ENCODE measurements at regions not wholly inside any gene's neighbourhood (a gene's known extent, or its start where the extent isn't known, plus 50 kb on each side); places are given as distances from the start of the nearest gene placed in this dataset.
"Not testable (repeated sequence)": the region's sequence is repeated elsewhere in the genome, so short reads cannot be mapped to it uniquely, and the experiment has no call there.

DNA sequence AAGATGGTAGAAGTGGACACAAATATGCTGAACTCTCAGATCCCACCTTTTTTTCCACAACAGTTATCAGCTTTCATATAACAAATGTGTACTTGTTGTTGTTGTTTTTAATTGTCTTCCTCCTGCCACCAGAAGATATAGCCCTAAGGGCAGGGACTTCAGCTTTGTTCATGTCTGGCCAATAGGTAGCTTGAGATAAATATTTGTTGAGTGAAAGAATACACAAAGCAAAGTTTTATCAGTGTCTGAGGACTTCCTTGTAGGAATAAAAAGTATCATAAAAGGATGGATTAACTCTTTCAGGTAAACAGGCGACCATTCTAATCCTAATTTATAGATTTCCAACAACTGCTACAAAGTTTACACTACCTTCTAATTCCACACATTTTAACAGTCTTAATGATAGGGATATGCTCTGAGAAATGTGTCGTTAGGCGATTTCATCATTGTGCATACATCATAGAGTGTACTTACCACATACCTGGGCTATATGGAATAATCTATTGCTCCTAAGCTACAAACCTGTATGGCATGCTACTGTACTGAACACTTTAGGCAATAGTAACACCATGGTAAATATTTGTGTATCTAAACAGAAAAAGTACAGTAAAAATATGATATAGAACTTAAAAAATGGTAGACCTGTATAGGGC, 186.1 kb downstream of the ATOH1 start:
- no peak for DNase-seq

GRCh38 chr4:94015956-94016355, 187.4 kb downstream of the ATOH1 start:
- DNase-seq = no peak

DNA sequence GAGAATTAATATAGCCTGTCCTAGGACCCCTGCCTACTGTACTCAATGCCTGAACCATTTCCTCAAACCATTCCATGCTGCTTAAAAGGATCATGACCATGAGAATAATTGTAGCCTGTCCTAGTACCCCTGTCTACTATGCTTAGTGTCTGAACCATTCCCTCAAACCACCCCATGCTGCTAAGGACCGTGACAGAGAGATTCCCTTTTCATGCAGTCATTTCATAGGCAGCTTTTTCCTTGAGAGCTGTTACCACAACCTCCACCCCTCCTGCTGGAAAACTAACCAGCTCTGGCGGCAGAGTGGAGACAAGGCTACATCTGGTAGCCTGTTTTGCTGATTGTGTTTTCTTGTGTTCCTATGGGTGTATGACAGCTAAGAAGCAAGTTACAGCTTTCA, 174.9 kb upstream of the SMARCAD1 start:
- DNase-seq = no peak

DNA sequence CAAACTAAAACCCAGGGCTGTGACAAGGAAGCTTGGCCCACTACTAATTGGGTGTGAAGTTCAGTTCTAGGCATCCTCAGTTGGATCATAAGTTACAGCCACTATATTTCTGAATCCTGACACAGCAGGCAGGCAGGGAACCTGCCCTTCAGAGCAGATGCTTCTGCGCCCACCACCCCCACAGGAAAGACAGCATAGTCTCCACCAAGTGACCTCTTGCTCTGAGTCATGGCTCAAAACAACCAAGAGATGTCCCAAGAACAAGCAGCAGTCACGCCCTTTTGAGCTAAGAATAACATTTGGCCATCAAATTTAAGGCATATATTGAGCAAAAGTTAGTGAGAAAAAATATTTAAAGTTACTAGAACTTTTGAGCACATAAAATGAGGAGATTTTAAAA, 170.7 kb upstream of the SMARCAD1 start:
- no peak for DNase-seq

- DNase-seq = no peak
Measured at GRCh38 chr4:94038195-94038594, 169.5 kb upstream of the SMARCAD1 start.

DNA sequence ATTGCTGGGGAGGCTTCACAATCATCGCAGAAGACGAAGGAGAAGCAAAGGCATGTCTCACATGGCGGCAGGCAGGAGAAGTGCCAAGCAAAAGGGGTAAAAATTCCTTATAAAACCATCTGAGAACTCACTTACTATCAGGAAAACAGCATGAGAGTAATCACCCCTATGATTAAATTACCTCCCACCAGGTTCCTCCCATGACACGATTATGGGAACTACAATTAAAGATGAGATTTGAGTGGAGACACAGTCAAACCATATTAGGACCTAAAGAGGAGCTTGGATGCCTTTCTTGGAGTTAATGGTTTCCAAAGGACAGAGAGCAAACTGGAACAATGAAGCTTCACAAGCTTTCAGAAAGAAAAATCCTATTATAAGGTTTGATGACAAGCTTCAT, 168.4 kb upstream of the SMARCAD1 start:
- no peak for DNase-seq

DNA sequence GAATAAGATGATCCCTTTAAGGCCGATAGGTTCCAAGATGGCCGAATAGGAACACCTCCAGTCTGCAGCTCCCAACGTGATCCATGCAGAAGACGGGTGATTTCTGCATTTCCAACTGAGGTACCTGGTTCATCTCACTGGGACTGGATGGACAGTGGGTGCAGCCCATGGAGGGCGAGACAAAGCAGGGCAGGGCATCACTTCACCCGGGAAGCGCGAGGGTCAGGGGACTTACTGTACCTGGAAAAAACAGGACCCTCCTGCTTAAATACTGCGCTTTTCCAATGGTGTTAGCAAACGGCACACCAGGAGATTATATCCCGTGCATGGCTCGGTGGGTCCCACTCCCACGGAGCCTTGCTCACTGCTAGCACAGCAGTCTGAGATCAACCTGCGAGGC, 163.2 kb upstream of the SMARCAD1 start:
- DNase-seq = not testable (repeated sequence)

- no peak for DNase-seq
Measured at GRCh38 chr4:94063084-94063483, 144.6 kb upstream of the SMARCAD1 start.

- DNase-seq = peak in 1 of 4 experiments; percentile 0
Measured at GRCh38 chr4:94068753-94069719, 138.6 kb upstream of the SMARCAD1 start.

GRCh38 chr4:94076498-94076897, 131.2 kb upstream of the SMARCAD1 start:
- DNase-seq = no peak

DNA sequence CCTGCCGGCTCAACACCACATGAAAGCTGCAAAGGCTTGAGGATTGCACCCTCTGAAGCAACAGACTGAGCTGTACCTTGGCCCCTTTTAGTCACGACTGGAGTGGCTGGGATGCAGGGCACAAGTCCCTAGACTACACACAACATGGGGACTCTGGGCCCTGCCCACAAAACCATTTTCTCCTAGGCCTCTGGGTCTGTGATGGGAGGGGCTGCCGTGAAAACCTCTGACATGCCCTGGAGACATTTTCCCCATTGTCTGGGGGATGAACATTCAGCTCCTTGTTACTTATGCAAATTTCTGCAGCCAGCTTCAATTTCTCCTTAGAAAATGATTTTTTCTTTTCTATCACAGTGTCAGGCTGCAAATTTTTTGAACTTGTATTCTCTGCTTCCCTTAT, 123.5 kb upstream of the SMARCAD1 start:
- DNase-seq = no peak

GRCh38 chr4:94099141-94099540, 108.5 kb upstream of the SMARCAD1 start:
- DNase-seq = not testable (repeated sequence)

GRCh38 chr4:94112644-94113043, 95.0 kb upstream of the SMARCAD1 start:
- no peak for DNase-seq

DNA sequence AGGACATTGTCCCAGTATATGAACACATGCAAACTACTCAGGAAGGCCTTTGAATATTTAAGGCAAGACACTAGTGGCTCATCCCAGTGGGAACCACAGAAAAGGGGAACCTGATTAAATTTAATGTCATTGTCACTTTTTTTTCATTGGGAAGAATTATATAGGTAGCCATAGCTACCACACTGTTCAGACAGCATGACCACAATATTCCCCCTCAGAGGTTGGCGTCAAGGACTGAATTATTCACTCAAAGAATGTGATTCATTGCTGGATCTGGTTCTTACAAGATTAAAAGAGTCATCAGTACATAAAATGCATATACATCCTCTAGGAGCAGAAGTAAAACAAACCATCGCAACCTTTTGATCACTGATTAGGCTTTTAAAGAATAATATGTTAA, 92.0 kb upstream of the SMARCAD1 start:
- DNase-seq = no peak

DNA sequence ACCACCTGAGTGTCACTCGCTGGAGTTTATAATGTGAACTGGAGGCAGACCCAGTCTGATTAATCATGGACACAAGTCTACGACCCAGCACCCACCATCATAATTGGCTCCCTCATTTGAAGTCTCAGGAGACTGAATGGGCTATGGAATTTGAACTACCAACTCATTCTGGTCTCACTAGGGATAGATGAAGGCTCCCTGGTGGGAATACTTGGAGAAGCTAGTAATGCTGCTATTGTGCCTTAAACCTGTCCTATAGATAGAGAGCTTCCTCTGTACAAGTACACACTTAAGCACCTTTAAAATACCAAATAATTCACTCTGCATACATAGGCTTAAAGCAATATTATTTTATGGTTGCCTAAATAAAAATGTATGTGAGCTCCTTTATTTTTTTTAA, 90.8 kb upstream of the SMARCAD1 start:
- DNase-seq = no peak

DNA sequence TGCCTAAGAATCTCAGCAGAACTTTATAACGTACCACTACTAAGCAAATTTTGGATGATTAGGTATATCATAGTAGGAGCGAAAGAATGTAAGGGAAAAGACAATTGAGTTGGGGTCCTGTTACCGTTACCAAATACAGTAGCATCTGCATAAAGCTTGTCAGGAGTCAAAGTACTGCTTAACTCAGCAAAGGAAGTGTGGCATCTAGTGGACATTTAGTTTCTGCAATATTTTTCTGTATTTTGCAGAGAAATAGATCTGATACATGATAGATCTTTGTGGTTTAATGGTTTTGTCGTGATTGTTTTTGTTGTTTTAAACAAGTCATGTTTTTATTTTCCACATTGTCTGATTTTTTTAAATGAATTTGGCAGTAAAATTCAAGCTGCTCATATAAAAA, 81.0 kb upstream of the SMARCAD1 start:
- DNase-seq = peak in 1 of 4 experiments; percentile 2

DNA sequence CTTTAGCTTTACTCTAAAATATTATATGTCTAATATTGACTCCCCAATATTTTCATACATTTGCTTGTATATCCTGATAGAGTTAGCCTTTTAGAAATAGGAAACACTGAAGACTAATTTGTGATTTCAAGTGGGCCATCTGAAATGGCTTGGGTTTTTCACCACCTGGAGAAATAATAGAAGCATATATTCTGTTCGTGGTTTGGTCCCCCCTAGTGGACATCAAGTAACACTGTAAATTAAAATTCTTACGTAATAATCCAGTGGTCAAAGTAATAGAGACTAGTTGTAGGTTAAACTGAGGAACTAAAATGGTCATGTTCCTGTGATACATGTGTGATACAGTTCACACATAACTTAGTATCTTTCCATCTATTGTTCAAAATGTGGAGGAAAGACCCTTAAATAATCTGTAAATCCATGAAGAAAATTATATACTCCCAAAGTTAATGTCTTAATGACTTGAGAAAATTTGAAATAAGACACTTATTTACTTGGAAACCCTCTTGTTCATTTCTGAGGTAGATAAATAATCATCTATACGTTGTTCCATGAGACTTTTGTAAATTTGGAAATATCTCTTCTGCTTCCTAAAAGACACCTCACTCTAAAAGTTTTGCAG, 79.8 kb upstream of the SMARCAD1 start:
- peak in 3 of 4 experiments; percentile 15 to 65 (median 52) for DNase-seq

DNA sequence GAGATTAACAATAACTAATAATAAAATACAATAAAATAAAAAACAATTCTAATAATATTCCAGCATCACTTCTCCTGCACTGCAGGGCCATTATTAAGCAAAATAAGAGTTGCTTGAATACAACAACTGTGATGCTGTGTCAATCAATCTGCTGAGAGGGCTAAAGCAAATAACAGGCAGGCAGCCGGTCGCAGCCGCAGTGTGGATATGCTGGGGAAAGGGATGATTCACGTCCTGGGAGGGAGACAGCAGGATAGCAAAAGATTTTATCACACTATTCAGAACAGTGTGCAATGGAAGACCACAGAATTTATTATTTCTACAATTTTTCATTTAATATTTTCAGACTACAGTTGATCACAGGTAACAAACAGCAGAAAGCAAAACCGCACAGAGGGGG, 76.5 kb upstream of the SMARCAD1 start:
- no peak for DNase-seq

GRCh38 chr4:94135701-94136100, 72.0 kb upstream of the SMARCAD1 start:
- no peak for DNase-seq

DNA sequence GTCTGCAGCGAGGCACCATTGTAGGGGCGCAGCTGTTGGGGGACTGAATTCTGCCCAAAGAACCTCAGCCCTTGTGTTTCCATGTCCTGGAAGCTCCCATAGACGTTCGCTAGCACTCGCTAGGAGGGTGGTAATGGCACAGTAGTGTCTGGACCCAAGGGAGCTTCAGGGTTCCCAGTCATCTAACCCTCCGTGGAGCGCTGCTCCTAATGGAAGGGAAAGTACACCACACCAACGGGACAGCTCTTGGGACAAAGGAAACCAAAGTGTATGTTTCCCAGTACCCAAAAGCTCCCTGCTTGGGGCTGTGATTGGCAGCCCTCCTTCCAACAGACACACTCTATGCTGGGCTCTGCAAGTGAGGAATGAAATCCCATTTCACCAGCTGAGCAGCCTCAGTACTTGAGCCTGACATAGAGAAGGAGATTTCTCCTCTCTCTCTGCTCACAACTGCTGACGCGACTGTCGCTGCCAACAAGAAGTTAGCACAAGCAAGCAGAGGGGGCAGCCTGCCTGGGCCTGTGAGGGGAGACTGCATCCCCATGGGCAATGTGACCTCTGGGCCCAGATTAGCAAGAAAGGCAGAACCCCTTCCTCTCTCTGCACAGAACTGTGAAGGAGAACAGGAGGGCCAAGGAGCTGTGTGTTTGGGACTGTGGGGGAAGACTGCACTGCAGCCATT, 67.6 kb upstream of the SMARCAD1 start:
- DNase-seq = no peak

- no peak for DNase-seq
Measured at GRCh38 chr4:94141001-94141400, 66.7 kb upstream of the SMARCAD1 start.

DNA sequence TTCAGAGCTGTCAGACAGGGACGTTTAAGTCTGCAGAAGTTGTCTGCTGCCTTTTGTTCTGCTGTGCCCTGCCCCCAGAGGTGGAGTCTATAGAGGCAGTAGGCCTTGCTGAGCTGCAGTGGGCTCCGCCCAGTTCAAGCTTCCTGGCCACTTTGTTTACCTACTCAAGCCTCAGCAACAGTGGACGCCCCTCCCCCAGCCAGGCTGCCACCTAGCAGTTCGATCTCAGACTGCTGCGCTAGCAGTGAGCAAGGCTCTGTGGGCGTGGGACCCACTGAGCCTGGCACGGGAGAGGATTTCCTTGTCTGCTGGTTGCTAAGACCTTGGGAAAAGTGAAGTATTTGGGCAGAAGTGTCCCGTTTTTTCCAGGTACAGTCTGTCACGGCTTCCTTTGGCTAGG, 59.6 kb upstream of the SMARCAD1 start:
- not testable (repeated sequence) for DNase-seq

DNA sequence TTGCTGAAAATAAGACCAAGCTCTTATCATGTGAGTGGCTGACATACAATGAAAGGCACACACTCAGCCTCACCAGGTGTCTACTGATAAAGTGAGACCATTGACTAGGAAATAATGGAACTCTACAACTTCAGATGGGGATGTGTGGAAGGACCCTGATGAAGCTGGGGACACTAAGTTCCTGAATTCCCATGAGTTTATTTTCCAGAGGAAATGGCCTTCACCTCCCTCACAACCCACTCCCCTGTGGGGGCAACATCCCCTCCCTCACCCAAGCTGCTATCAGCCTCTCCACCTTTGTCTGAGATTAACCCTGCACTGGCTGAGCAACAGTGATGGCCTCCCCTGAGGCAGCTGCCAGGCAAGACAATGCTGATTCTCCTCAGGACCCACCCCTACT, 55.2 kb upstream of the SMARCAD1 start:
- no peak for DNase-seq
